ENCODE measurements at regions not wholly inside any gene's neighbourhood (a gene's known extent, or its start where the extent isn't known, plus 50 kb on each side); places are given as distances from the start of the nearest gene placed in this dataset.

DNA sequence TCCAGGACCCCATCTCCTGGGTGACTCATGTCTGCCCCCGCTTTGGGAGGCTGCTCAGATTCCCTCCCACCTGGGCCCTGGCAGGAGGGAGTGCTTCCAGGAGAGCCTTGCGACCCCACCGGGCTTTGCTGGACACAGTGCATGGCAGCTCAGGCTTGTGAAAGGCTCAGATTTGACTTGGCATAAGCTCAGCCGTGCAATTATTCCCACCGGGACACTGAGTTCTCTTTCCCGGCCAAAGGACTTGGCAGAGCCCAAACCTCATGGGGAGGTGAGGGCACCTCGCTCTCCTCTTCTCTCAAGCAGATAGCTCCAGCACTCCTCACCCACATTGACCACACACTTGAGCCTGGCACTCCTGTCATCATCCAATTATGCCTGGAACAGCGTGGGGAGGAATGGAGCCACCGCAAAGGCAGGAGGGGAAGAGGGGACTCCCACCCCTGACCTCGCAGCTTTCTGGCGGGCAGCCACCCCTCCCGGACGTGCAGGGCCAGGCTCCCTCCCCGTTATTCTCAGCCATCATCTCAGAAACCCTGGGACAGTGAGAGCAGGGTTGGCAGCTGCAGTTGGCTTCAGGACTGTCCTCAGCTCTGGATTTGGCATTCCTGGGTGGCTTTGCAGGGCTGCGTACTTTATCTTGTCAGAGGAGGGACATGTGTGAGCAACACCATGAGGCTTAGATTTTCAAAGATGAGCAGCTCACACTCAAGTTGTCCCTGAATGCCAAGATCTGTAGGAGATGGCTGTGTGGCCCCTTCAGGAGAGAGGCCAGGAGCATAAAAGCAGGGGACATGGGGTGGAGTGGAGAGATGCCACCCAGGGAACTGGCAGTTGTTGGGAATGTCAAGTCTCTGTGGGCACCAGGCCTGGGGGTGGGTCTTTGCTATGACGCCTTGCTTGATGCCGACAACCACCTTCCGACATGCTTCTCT, 306.2 kb downstream of the TEX29 start (continued):
- TF ChIP-seq, protein P1, sequence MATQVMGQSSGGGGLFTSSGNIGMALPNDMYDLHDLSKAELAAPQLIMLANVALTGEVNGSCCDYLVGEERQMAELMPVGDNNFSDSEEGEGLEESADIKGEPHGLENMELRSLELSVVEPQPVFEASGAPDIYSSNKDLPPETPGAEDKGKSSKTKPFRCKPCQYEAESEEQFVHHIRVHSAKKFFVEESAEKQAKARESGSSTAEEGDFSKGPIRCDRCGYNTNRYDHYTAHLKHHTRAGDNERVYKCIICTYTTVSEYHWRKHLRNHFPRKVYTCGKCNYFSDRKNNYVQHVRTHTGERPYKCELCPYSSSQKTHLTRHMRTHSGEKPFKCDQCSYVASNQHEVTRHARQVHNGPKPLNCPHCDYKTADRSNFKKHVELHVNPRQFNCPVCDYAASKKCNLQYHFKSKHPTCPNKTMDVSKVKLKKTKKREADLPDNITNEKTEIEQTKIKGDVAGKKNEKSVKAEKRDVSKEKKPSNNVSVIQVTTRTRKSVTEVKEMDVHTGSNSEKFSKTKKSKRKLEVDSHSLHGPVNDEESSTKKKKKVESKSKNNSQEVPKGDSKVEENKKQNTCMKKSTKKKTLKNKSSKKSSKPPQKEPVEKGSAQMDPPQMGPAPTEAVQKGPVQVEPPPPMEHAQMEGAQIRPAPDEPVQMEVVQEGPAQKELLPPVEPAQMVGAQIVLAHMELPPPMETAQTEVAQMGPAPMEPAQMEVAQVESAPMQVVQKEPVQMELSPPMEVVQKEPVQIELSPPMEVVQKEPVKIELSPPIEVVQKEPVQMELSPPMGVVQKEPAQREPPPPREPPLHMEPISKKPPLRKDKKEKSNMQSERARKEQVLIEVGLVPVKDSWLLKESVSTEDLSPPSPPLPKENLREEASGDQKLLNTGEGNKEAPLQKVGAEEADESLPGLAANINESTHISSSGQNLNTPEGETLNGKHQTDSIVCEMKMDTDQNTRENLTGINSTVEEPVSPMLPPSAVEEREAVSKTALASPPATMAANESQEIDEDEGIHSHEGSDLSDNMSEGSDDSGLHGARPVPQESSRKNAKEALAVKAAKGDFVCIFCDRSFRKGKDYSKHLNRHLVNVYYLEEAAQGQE (IDR thresholded peaks at IDR 0.05; ENCODE audit: low read depth, low read length), result no peak
- TF ChIP-seq ELF1 (IDR thresholded peaks at IDR 0.05), result no peak
- TF ChIP-seq TCF12 (IDR thresholded peaks at IDR 0.05), result no peak
- no peak for TF ChIP-seq JUND (IDR thresholded peaks at IDR 0.05)
- TF ChIP-seq, protein P2, sequence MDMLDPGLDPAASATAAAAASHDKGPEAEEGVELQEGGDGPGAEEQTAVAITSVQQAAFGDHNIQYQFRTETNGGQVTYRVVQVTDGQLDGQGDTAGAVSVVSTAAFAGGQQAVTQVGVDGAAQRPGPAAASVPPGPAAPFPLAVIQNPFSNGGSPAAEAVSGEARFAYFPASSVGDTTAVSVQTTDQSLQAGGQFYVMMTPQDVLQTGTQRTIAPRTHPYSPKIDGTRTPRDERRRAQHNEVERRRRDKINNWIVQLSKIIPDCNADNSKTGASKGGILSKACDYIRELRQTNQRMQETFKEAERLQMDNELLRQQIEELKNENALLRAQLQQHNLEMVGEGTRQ (IDR thresholded peaks at IDR 0.05; ENCODE audit: borderline replicate concordance, low read depth, low read length), result no peak

DNA sequence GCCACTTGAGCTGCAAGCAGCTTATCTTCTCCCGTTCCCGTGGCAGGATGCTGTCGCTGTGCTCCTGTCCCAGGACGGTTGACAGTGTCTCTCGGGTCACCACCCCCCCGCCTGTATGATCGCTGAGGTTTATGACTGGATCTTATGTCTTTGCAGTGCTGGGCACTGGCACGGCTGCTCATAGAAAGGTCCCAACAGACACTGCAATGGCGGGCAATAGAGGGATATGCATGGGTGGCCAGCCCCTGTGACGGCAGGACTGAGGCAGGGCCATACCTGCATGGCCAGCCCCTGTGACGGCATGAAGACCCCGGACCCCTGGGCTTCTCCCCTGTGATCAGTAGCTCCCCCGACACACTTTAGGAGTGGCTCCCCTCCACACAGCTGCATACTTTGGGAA, 307.2 kb downstream of the TEX29 start:
- no peak overlapping the region for H2AFZ ChIP-seq (ENCODE audit: low read depth)
- DNase-seq, result no peak
- H3F3A ChIP-seq (replicated peaks; ENCODE audit: insufficient read depth), result no peaks in the 10 kb centered on the region
- H3K36me3 ChIP-seq (replicated peaks in 1 of 2; ENCODE audit: control insufficient read depth in 1 of 2, insufficient read depth in 2 of 2, low read length in 1 of 2), result no peaks in the 10 kb centered on the region
- no peak for TF ChIP-seq MXI1 (IDR thresholded peaks at IDR 0.05; ENCODE audit: low read depth, low read length)
- TF ChIP-seq ELF1 (IDR thresholded peaks at IDR 0.05), result no peak
- TF ChIP-seq, protein P3, sequence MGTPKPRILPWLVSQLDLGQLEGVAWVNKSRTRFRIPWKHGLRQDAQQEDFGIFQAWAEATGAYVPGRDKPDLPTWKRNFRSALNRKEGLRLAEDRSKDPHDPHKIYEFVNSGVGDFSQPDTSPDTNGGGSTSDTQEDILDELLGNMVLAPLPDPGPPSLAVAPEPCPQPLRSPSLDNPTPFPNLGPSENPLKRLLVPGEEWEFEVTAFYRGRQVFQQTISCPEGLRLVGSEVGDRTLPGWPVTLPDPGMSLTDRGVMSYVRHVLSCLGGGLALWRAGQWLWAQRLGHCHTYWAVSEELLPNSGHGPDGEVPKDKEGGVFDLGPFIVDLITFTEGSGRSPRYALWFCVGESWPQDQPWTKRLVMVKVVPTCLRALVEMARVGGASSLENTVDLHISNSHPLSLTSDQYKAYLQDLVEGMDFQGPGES (IDR thresholded peaks at IDR 0.05; ENCODE audit: low read depth, low read length), result no peak
- TF ChIP-seq, protein P4, sequence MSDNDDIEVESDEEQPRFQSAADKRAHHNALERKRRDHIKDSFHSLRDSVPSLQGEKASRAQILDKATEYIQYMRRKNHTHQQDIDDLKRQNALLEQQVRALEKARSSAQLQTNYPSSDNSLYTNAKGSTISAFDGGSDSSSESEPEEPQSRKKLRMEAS (IDR thresholded peaks at IDR 0.05; ENCODE audit: low read depth), result no peak
- ChIA-PET POLR2A (interaction anchor here (1.7 kb wide), 1 partner anchor 25 kb away, joined by 3 read pairs; no protein-coding TSS in a partner anchor), CTCF (interaction anchor here (0.8 kb wide), 1 partner anchor 560 kb away, joined by 3 read pairs; no protein-coding TSS in a partner anchor)
- no peaks in the 10 kb centered on the region for H3K27me3 ChIP-seq (ENCODE audit: insufficient read depth)
- H3K9me3 ChIP-seq, result no peaks in the 10 kb centered on the region
- H3K4me3 ChIP-seq (ENCODE audit: low read depth in 2 of 2, low read length in 1 of 2), result no peak overlapping the region
- H4K20me1 ChIP-seq (ENCODE audit: insufficient read depth), result no peaks in the 10 kb centered on the region
- no peak overlapping the region for H3K27ac ChIP-seq (ENCODE audit: low read depth in 2 of 2, low read length in 1 of 2)
- H3K4me2 ChIP-seq, result no peak overlapping the region
- H3K9ac ChIP-seq, result no peak overlapping the region
- no peaks in the 10 kb centered on the region for H3K79me2 ChIP-seq (ENCODE audit: insufficient read depth)
- 17% methylated on average over 9 of the region's 13 CpGs for WGBS (ENCODE audit: low lambda C conversion rate)
- no peaks in the 10 kb centered on the region for H3K9me2 ChIP-seq
- H3K4me1 ChIP-seq (ENCODE audit: control insufficient read depth in 1 of 2, insufficient read depth in 2 of 2, low read depth in 1 of 2, low read length in 1 of 2), result no peaks in the 10 kb centered on the region

All from SK-N-SH (cell line).